Adipocyte (in vitro differentiated cells): ENCODE measurements at regions not wholly inside any gene's neighbourhood (a gene's known extent, or its start where the extent isn't known, plus 50 kb on each side); places are given as distances from the start of the nearest gene placed in this dataset.
"Not testable (repeated sequence)": the region's sequence is repeated elsewhere in the genome, so short reads cannot be mapped to it uniquely, and the experiment has no call there.

Experiments
- DNase-seq: peaks from one replicate; pipeline ENCODE4 v3.0.0-alpha.2; 2015; ENCODE audit warnings: low read depth
- H3K27me3 ChIP-seq: replicated peaks from 2 replicates; pipeline ENCODE4 v1.7.0; 2013; ENCODE audit warnings: mild to moderate bottlenecking, low read length, moderate library complexity; ENCODE audit not compliant: control insufficient read depth, insufficient read depth
- H3K36me3 ChIP-seq: 2 replicates; pipeline ENCODE4 v1.7.0; 2013; ENCODE audit warnings: low read length, mild to moderate bottlenecking, moderate library complexity; ENCODE audit not compliant: control insufficient read depth, insufficient read depth, severe bottlenecking
- H3K4me1 ChIP-seq: 2 replicates; pipeline ENCODE4 v1.7.0; 2013; ENCODE audit warnings: mild to moderate bottlenecking, low read length, moderate library complexity; ENCODE audit not compliant: control insufficient read depth, insufficient read depth
- H3K4me3 ChIP-seq: 2 replicates; pipeline ENCODE4 v1.7.0; 2013; ENCODE audit warnings: mild to moderate bottlenecking, low read length, moderate library complexity
- H3K9ac ChIP-seq: 2 replicates; pipeline ENCODE4 v1.7.0; 2013; ENCODE audit warnings: mild to moderate bottlenecking, low read length, moderate library complexity
- H3K9me3 ChIP-seq: 2 replicates; pipeline ENCODE4 v1.7.0; 2013; ENCODE audit warnings: mild to moderate bottlenecking, low read length, moderate library complexity; ENCODE audit not compliant: control insufficient read depth

DNA sequence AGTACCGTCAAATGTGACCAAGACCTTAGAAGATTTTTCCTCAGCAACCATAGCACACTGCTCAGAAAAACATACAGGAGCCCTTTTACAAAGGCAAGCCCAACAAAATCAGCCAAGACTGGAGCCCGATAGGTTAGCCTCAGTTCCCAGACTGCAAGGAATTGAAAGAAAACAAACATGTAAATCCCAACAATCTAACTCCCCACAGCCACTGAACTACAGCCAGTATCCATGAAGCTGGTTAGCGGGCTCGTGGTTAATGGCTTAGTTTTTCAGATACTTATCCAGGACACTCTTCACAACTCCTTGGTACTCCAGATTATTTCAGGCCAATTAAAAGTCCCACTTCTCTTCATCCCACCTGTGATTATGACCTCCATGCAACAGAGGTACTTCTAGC is 201.6 kb downstream of the IPMK start:
- peaks cover 50% of the 10 kb centered on the region for H3K27me3 ChIP-seq
- DNase-seq: no peak
- H3K9me3 ChIP-seq: no peaks in the 10 kb centered on the region
- H3K4me3 ChIP-seq: no peak overlapping the region
- no peaks in the 10 kb centered on the region for H3K36me3 ChIP-seq
- H3K9ac ChIP-seq: no peak overlapping the region
- H3K4me1 ChIP-seq: peaks cover 2% of the 10 kb centered on the region

DNA sequence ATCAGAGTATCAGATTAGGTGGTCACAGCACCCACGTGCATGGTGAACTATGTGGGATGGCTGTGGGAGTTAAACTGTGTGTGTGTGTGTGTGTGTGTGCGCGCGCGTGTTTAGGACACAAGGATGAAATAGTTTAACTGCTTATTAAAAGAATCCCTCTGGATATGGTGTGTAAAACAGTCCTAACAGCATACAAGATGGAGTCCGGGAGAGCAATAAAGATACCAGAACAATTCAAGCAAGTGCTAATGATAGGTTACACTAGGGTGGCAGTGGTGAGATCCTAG is 202.2 kb downstream of the IPMK start:
- no peak for DNase-seq
- Histone ChIP-seq H3K27me3 (peaks cover 44% of the 10 kb centered on the region), H3K9ac (no peak overlapping the region), H3K36me3 (no peaks in the 10 kb centered on the region), H3K4me3 (no peak overlapping the region), H3K4me1 (peaks cover 2% of the 10 kb centered on the region), H3K9me3 (no peaks in the 10 kb centered on the region)

DNA sequence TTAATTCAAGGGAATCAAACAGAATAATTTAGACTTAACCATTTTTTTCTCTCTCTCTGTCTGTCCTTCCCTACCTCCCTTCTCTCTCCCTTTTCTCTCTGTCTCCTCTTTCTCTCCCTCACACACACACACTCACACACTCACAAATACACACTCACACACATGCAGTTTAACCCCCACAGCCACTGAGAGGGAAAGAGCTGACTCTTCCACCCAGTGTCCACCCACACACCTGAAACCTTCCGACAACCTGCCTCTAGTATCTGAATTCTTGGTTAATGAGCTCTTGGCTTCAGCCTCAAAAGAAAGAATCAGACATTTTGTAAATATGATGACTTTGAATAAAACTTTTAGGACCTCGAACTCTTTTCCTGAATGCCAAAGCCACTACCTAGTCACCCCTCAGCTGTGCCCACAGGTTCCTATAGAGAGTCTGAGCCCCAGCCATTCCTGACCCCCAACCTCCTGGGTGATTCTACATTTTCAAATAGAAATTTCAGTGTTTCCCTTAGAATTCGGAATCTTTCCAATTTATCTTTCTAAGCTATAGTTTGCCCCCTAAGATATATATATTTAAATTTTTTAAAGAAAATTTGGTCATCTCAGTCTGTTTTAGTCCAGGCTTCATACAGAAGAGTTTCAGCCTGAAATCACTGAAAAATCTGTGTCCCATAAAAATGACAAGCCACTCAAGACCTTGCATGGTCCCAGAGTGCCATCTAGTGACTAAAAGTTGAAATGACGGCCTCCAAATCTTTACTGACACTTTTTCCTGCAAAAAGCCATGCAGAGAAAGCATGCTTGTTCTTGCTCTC is 202.8 kb downstream of the IPMK start:
- H3K27me3 ChIP-seq: peaks cover 44% of the 10 kb centered on the region
- no peak overlapping the region for H3K4me3 ChIP-seq
- H3K9ac ChIP-seq: no peak overlapping the region
- peak; percentile 84 for DNase-seq
- peaks cover 2% of the 10 kb centered on the region for H3K4me1 ChIP-seq
- H3K9me3 ChIP-seq: no peaks in the 10 kb centered on the region
- no peaks in the 10 kb centered on the region for H3K36me3 ChIP-seq

DNA sequence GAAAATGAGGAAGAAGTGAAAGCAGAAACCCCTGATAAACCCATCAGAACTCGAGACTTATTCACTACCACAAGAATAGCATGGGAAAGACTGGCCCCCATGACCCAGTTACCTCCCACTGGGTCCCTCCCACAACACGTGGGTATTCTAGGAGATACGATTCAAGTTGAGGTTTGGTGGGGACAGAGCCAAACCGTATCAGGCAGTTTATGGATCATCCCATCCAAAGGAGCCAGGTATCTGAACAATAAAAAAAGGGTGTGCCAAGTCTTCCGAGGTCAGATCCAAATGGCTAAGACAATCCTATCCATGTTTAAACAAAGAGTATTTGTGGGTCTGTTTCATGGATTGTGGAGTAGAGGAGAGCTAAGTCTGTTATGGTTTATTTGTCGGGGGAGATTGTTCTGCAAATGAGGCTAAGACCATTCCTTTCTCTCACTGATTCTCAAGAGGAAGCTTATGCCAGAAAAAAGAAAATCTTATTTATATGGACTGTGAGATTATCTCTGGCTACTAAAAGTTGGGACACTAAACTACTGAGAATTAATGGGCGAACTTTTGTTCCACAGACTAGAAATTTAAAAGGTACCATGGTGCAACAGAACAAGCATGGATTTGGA is 203.7 kb downstream of the IPMK start:
- no peak for DNase-seq
- Histone ChIP-seq H3K27me3 (peaks cover 36% of the 10 kb centered on the region), H3K9me3 (no peaks in the 10 kb centered on the region), H3K9ac (no peak overlapping the region), H3K4me1 (peaks cover 2% of the 10 kb centered on the region), H3K36me3 (no peaks in the 10 kb centered on the region), H3K4me3 (no peak overlapping the region)

DNA sequence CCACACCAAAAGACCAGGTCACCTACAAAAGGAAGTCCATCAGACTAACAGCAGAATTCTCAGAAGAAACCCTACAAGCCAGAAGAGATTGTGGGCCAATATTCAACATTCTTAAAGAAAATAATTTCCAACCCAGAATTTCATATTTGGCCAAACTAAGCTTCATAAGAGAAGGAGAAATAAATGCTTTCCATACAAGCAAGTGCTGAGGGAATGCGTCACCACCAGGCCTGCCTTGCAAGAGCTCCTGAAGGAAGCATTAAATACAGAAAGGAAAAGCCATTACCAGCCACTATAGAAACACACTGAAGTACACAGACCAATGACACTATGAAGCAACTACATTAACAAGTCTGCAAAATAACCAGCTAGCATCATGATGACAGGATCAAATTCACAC is 209.0 kb downstream of the IPMK start:
- H3K9ac ChIP-seq, H3K27me3 ChIP-seq, H3K4me3 ChIP-seq, H3K9me3 ChIP-seq, DNase-seq, H3K4me1 ChIP-seq, H3K36me3 ChIP-seq: not testable (repeated sequence)

DNA sequence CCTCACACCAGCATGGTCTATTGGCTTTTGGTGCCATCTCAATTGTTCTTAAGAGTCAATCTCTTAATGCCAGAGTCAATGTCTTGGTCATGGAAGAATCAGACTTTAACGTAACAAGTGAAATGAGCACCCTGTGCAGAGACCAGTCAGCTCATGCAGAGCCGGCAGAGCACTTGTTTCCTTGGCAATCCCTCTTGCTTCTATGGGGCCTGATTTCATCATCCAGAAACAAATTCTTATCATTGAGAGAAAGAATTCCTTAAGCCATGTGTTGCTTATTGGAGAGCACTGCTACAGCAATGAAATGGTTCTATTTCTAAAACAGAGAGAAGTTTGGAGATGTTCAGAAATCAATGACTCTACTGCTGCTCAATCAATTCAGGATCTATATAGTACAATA is 212.8 kb downstream of the IPMK start:
- no peaks in the 10 kb centered on the region for H3K4me1 ChIP-seq
- no peaks in the 10 kb centered on the region for H3K36me3 ChIP-seq
- no peak overlapping the region for H3K4me3 ChIP-seq
- peak; percentile 55 for DNase-seq
- no peaks in the 10 kb centered on the region for H3K27me3 ChIP-seq
- no peaks in the 10 kb centered on the region for H3K9me3 ChIP-seq
- H3K9ac ChIP-seq: no peak overlapping the region

DNA sequence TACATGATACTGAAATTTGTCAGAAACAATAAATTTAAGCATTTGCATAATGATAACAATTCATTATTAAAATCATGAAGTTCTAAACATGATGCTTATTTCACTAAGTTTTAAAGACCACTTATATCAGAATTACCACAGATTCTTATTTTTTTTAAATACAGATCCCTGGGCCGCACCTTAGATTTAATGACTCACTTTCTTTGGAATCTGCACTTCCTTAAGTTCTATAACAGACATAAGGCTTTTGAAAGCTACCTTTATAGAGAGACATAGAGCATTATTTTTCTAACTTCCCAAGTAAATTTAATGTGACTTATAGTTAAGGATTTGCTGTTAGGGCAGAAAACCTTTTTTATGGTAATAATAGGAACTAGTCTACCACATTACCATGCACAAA is 214.9 kb downstream of the IPMK start:
- no peak for DNase-seq
- no peak overlapping the region for H3K9ac ChIP-seq
- H3K36me3 ChIP-seq: no peaks in the 10 kb centered on the region
- no peaks in the 10 kb centered on the region for H3K4me1 ChIP-seq
- no peak overlapping the region for H3K4me3 ChIP-seq
- no peaks in the 10 kb centered on the region for H3K27me3 ChIP-seq
- no peaks in the 10 kb centered on the region for H3K9me3 ChIP-seq

DNA sequence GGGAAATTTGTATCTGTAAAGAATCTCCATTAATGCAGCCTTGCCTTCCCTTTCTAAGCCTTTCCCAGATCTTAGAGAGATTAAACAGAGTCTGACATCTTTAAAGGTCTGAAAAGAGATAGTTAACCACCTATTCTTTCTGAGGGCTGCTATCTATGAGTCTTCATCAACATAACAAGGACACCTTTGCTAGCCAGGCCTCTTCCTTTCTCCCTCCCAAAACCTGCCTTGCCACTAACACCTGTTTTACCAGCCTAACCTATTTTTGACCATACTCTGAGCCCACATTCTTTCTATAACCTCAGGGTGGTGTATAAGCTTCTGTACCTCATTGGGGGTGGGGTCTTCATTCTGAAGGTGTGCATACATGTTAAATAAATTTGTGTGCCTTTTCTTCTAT is 217.1 kb downstream of the IPMK start:
- no peak for DNase-seq
- Histone ChIP-seq H3K36me3 (no peaks in the 10 kb centered on the region), H3K27me3 (no peaks in the 10 kb centered on the region), H3K9ac (no peak overlapping the region), H3K4me3 (no peak overlapping the region), H3K4me1 (no peaks in the 10 kb centered on the region), H3K9me3 (no peaks in the 10 kb centered on the region)

DNA sequence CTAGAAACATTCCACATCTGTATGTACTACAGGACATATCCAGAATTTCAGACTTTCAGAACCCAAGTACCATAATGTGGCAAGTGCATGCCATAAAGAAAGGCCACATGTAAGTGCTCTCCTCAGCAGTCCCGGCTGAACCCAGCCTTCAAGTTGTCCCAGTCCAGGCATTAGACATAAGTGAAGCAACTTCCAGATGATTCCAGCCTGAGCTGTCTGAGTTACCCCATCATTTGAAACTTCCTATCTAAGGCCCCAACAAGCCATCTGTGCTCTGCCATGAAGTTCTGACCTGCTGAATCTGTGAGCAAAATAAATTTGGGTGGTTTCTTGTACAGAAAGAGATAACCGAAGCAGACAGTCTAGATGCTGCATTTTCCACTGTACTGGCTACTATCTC is 218.8 kb downstream of the IPMK start:
- H3K4me1 ChIP-seq: no peaks in the 10 kb centered on the region
- H3K27me3 ChIP-seq: no peaks in the 10 kb centered on the region
- H3K4me3 ChIP-seq: no peak overlapping the region
- H3K36me3 ChIP-seq: no peaks in the 10 kb centered on the region
- no peaks in the 10 kb centered on the region for H3K9me3 ChIP-seq
- no peak overlapping the region for H3K9ac ChIP-seq
- DNase-seq: no peak

DNA sequence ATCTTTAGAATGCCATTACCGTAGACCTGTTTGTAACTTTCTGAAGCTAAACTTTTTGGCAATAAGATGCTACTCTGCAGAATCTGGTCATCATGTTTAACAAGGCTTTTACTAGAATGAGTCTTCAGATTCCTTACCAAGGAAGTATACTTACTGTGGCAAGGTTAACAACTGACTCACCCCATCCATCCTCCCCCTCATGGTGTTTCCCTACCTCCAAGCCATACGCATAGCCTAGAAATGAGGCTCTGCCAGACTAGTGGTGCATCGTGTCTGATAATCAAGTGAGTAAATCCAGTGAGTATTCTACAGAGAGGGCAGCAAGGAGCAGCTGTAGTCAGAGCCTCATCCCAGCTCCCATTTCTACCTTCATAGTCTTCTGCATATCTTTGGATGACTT is 223.6 kb downstream of the IPMK start:
- no peaks in the 10 kb centered on the region for H3K4me1 ChIP-seq
- H3K27me3 ChIP-seq: no peaks in the 10 kb centered on the region
- no peak overlapping the region for H3K4me3 ChIP-seq
- no peak overlapping the region for H3K9ac ChIP-seq
- no peaks in the 10 kb centered on the region for H3K36me3 ChIP-seq
- DNase-seq: peak; percentile 35
- H3K9me3 ChIP-seq: no peaks in the 10 kb centered on the region

DNA sequence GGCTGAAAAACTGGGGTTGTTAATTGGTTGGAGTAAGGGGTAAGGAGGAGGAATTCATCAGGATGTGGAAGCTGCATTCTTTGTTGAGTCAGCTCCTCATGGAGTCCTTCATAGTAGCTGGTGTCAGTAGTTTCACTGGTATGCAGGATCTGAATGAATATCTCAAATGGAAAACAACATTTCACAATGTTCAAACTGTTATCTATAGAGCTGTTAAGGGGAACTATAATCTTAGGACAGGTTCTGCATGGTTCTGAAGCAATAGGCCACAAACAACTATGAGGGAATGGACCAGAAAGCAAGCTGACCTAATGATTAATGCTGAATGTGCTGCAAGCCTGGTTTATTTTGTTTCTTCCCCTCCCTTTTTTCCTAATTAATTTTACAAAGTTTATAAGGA is 225.8 kb downstream of the IPMK start:
- Histone ChIP-seq H3K4me1 (no peaks in the 10 kb centered on the region), H3K27me3 (no peaks in the 10 kb centered on the region), H3K4me3 (no peak overlapping the region), H3K9ac (no peak overlapping the region), H3K9me3 (no peaks in the 10 kb centered on the region), H3K36me3 (no peaks in the 10 kb centered on the region)
- DNase-seq: no peak

DNA sequence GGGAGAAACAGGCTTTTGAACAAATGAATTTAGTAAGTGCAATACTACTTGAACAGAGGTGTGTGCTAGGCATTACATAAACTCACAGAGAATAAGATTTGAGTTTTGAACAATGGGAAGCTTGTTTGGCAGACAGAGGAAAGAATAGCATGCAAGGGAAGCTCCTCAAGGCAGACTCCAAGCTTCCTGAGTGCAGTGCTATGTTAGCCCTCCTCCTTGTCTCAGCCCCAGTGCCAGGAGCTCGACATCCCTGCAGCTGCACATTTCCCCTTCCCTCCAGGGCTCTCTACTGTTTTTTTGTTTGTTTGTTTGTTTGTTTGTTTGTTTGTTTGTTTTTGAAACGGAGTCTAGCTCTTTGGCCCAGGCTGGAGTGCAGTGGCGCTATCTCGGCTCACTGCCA is 237.5 kb downstream of the IPMK start:
- Histone ChIP-seq H3K9ac (no peak overlapping the region), H3K36me3 (no peaks in the 10 kb centered on the region), H3K27me3 (no peaks in the 10 kb centered on the region), H3K4me3 (no peak overlapping the region), H3K9me3 (no peaks in the 10 kb centered on the region), H3K4me1 (peaks cover 14% of the 10 kb centered on the region)
- no peak for DNase-seq
